ENCODE measurements at regions not wholly inside any gene's neighbourhood (a gene's known extent, or its start where the extent isn't known, plus 50 kb on each side); places are given as distances from the start of the nearest gene placed in this dataset.
A peak's percentile ranks its signal among the peaks of the same experiment; 100 is the strongest.

DNA sequence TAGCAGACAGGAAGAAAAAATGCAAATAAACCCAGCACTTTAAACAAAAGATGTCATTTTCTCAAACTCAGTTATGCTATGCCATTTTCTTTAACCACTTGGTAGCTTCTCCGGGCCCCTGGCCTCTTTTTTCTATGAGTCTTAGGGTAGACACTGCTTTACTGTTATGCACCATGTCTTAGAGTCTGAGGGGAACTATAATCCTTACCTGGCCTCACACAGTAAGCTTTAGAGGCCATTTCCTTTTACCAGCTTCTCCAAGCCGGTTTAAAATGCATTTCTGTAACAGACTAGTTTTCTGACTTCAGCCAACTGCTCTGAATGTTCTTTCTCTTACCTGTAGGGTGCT lies 73.7 kb upstream of the EDEM3 start:
- Histone ChIP-seq H3K9me3 (ENCODE audit: control insufficient read depth, insufficient read depth, low read depth, low read length) (no peaks in the 10 kb centered on the region), H3K4me1 (ENCODE audit: control insufficient read depth, insufficient read depth, low read length) (no peaks in the 10 kb centered on the region), H3K4me3 (ENCODE audit: low read depth in 2 of 2, low read length in 2 of 2) (no peak overlapping the region), H3K27ac (ENCODE audit: low read length) (no peak overlapping the region), H3K27me3 (ENCODE audit: control insufficient read depth, insufficient read depth, low read length) (no peaks in the 10 kb centered on the region), H3K36me3 (ENCODE audit: control insufficient read depth, insufficient read depth, low read length) (no peaks in the 10 kb centered on the region)
- intact Hi-C loops (cut with micrococcal nuclease; ENCODE audit: unreplicated experiment) (no loop called here), in situ Hi-C loops (cut with HindIII; ENCODE audit: low pct_unique_long_range_greater_than_20kb, low sequenced_read_pairs) (no loop called here)
- BruUV-seq (replicated peaks) = no TSS peak
- DNase-seq (ENCODE audit: low read depth, low spot score) = no peak
- ChIA-PET POLR2A (interaction anchor here (0.6 kb wide), 1 partner anchor 9 kb away, joined by 7 read pairs; no protein-coding TSS in a partner anchor), CTCF (no interaction called here)
- no peak for TF ChIP-seq SIN3A (IDR thresholded peaks at IDR 0.05; ENCODE audit: borderline replicate concordance, insufficient read depth, low read depth, low read length)
- no peak for TF ChIP-seq TCF7L2 (IDR thresholded peaks at IDR 0.05; ENCODE audit: low read depth, low read length)
- ATAC-seq = no peak

DNA sequence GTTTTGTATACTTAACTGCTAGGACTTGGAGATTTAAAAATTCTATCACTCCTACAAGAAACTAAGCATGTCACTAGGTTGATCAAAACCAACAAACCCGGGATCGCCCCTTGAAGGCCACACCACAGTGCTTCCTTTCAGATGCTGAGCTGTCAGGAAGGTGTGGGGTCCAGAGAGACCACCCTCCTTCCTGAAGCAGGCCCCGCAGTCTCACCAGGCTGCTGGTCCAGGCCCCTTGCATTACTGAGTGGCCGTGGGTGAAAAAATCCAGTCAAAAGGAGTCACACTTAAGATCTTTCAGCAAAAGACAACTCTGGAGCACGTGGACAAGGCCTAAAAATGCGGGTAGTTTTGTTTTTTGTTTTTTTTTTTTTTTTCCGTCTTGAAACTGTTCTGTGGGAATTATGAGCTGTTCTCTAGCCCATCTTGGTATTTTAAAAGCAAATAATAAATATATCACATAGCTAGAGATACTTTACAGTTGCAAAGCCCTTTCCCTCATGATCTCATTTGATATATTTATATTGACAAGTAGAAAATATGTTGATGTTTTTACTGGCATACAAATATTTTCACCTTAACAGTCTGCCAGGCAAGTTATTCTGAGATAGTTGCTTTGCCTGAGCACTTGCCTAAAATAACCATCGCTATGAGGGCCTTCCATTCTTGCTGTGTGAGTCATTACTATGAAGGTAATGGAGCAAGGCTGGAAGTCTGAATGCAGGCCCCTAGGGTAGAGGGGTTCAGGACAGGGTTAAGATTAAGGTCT lies 73.1 kb upstream of the EDEM3 start:
- DNase-seq (ENCODE audit: low read depth, low spot score) = no peak
- Histone ChIP-seq H3K9me3 (ENCODE audit: control insufficient read depth, insufficient read depth, low read depth, low read length) (no peaks in the 10 kb centered on the region), H3K4me1 (ENCODE audit: control insufficient read depth, insufficient read depth, low read length) (no peaks in the 10 kb centered on the region), H3K27ac (ENCODE audit: low read length) (no peak overlapping the region), H3K36me3 (ENCODE audit: control insufficient read depth, insufficient read depth, low read length) (no peaks in the 10 kb centered on the region), H3K27me3 (ENCODE audit: control insufficient read depth, insufficient read depth, low read length) (no peaks in the 10 kb centered on the region), H3K4me3 (ENCODE audit: low read depth in 2 of 2, low read length in 2 of 2) (no peak overlapping the region)
- no TSS peak for BruUV-seq (replicated peaks)
- intact Hi-C loops (cut with micrococcal nuclease; ENCODE audit: unreplicated experiment) = no loop called here
- TF ChIP-seq POLR2AphosphoS5 (IDR thresholded peaks at IDR 0.05; ENCODE audit: low read depth, low read length) (no peak), TCF7L2 (IDR thresholded peaks at IDR 0.05; ENCODE audit: low read depth, low read length) (no peak), SIN3A (IDR thresholded peaks at IDR 0.05; ENCODE audit: borderline replicate concordance, insufficient read depth, low read depth, low read length) (no peak)
- TF ChIP-seq, protein P1, sequence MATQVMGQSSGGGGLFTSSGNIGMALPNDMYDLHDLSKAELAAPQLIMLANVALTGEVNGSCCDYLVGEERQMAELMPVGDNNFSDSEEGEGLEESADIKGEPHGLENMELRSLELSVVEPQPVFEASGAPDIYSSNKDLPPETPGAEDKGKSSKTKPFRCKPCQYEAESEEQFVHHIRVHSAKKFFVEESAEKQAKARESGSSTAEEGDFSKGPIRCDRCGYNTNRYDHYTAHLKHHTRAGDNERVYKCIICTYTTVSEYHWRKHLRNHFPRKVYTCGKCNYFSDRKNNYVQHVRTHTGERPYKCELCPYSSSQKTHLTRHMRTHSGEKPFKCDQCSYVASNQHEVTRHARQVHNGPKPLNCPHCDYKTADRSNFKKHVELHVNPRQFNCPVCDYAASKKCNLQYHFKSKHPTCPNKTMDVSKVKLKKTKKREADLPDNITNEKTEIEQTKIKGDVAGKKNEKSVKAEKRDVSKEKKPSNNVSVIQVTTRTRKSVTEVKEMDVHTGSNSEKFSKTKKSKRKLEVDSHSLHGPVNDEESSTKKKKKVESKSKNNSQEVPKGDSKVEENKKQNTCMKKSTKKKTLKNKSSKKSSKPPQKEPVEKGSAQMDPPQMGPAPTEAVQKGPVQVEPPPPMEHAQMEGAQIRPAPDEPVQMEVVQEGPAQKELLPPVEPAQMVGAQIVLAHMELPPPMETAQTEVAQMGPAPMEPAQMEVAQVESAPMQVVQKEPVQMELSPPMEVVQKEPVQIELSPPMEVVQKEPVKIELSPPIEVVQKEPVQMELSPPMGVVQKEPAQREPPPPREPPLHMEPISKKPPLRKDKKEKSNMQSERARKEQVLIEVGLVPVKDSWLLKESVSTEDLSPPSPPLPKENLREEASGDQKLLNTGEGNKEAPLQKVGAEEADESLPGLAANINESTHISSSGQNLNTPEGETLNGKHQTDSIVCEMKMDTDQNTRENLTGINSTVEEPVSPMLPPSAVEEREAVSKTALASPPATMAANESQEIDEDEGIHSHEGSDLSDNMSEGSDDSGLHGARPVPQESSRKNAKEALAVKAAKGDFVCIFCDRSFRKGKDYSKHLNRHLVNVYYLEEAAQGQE (IDR thresholded peaks at IDR 0.05; ENCODE audit: insufficient read depth in 1 of 2, low read depth in 2 of 2, low read length in 1 of 2) = no peak
- TF ChIP-seq, protein P2, sequence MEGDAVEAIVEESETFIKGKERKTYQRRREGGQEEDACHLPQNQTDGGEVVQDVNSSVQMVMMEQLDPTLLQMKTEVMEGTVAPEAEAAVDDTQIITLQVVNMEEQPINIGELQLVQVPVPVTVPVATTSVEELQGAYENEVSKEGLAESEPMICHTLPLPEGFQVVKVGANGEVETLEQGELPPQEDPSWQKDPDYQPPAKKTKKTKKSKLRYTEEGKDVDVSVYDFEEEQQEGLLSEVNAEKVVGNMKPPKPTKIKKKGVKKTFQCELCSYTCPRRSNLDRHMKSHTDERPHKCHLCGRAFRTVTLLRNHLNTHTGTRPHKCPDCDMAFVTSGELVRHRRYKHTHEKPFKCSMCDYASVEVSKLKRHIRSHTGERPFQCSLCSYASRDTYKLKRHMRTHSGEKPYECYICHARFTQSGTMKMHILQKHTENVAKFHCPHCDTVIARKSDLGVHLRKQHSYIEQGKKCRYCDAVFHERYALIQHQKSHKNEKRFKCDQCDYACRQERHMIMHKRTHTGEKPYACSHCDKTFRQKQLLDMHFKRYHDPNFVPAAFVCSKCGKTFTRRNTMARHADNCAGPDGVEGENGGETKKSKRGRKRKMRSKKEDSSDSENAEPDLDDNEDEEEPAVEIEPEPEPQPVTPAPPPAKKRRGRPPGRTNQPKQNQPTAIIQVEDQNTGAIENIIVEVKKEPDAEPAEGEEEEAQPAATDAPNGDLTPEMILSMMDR (IDR thresholded peaks at IDR 0.05) = no peak
- ChIA-PET CTCF (no interaction called here), POLR2A (interaction anchor here (0.6 kb wide), 2 partner anchors 9 to 151 kb away, joined by 7 to 8 read pairs; no protein-coding TSS in a partner anchor)
- in situ Hi-C loops (cut with HindIII; ENCODE audit: low pct_unique_long_range_greater_than_20kb, low sequenced_read_pairs) = no loop called here
- 0 out of 2 replicates have a peak, but pooled peaks have one; percentile 51 for ATAC-seq

DNA sequence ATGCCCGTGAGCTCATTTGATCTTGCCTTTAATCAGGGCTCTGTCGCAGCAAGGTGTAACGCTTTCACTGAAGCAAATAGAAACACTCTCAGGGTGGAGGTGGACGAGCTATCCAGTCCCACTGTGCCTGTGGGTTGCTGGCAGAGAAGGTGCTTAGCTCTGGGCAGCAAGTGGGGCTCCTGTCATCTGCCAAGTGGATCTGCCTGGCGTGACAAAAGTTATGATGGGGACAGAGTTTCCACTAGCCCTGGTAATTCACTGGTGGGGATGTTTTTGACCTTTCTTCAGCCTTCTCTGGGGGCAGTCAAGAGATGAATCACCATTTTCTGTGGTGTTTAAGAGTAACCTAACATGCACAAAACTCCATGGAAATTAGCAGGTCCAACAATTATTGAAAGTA lies 71.3 kb upstream of the EDEM3 start:
- Histone ChIP-seq H3K4me3 (ENCODE audit: low read depth in 2 of 2, low read length in 2 of 2) (no peak overlapping the region), H3K36me3 (ENCODE audit: control insufficient read depth, insufficient read depth, low read length) (no peaks in the 10 kb centered on the region), H3K9me3 (ENCODE audit: control insufficient read depth, insufficient read depth, low read depth, low read length) (no peaks in the 10 kb centered on the region), H3K27me3 (ENCODE audit: control insufficient read depth, insufficient read depth, low read length) (no peaks in the 10 kb centered on the region), H3K27ac (ENCODE audit: low read length) (no peak overlapping the region), H3K4me1 (ENCODE audit: control insufficient read depth, insufficient read depth, low read length) (no peaks in the 10 kb centered on the region)
- in situ Hi-C loops (cut with HindIII; ENCODE audit: low pct_unique_long_range_greater_than_20kb, low sequenced_read_pairs) (no loop called here), intact Hi-C loops (cut with micrococcal nuclease; ENCODE audit: unreplicated experiment) (no loop called here)
- POLR2A ChIA-PET = no interaction called here
- TF ChIP-seq, protein P1 (IDR thresholded peaks at IDR 0.05; ENCODE audit: insufficient read depth in 1 of 2, low read depth in 2 of 2, low read length in 1 of 2) = no peak
- TF ChIP-seq SIN3A (IDR thresholded peaks at IDR 0.05; ENCODE audit: borderline replicate concordance, insufficient read depth, low read depth, low read length) = no peak
- TF ChIP-seq TCF7L2 (IDR thresholded peaks at IDR 0.05; ENCODE audit: low read depth, low read length) = no peak
- TF ChIP-seq POLR2AphosphoS5 (IDR thresholded peaks at IDR 0.05; ENCODE audit: low read depth, low read length) = no peak
- TF ChIP-seq, protein P2 (IDR thresholded peaks at IDR 0.05) = no peak
- DNase-seq (ENCODE audit: low read depth, low spot score) (no peak), ATAC-seq (no peak)
- CTCF ChIA-PET = no interaction called here
- no TSS peak for BruUV-seq (replicated peaks)

Measured in Panc1 (cell line).